Loucy (cell line): ENCODE measurements at regions not wholly inside any gene's neighbourhood (a gene's known extent, or its start where the extent isn't known, plus 50 kb on each side); places are given as distances from the start of the nearest gene placed in this dataset.
"Not testable (repeated sequence)": the region's sequence is repeated elsewhere in the genome, so short reads cannot be mapped to it uniquely, and the experiment has no call there.

Experiments used
- H2AFZ ChIP-seq: fragments of 200-600 bp; sonication (generic); 2 replicates; pipeline ENCODE4 v1.6.0; 2016; ENCODE audit warnings: antibody characterized with exemption, mild to moderate bottlenecking, low read length, moderate library complexity
- H3F3A ChIP-seq: fragments of 200-600 bp; 2 replicates; pipeline ENCODE4 v1.6.0; 2016; ENCODE audit warnings: antibody characterized with exemption, low read depth, mild to moderate bottlenecking
- H3K27me3 ChIP-seq: fragments of 200-600 bp; sonication (generic); 2 replicates; pipeline ENCODE4 v1.6.1; 2014; ENCODE audit warnings: low read length, mild to moderate bottlenecking; ENCODE audit not compliant: insufficient read depth, poor library complexity, severe bottlenecking
- H3K36me3 ChIP-seq: fragments of 200-600 bp; sonication (generic); 2 replicates; pipeline ENCODE4 v1.6.1; 2016; ENCODE audit warnings: low read length; ENCODE audit not compliant: insufficient read depth
- H3K4me1 ChIP-seq: fragments of 200-600 bp; sonication (generic); 2 replicates; pipeline ENCODE4 v1.5.1; 2014; ENCODE audit warnings: low read length, mild to moderate bottlenecking; ENCODE audit not compliant: insufficient read depth, poor library complexity, severe bottlenecking
- H3K4me2 ChIP-seq: fragments of 200-600 bp; sonication (generic); 2 replicates; pipeline ENCODE4 v1.6.0; 2014; ENCODE audit warnings: antibody characterized with exemption, low read length, low read depth, mild to moderate bottlenecking; ENCODE audit not compliant: poor library complexity, severe bottlenecking
- H3K4me3 ChIP-seq: fragments of 200-600 bp; sonication (generic); 2 replicates; pipeline ENCODE4 v1.5.1; 2014; ENCODE audit warnings: low read length, mild to moderate bottlenecking, mixed read lengths; ENCODE audit not compliant: poor library complexity, severe bottlenecking
- H3K79me2 ChIP-seq: fragments of 200-600 bp; sonication (generic); 2 replicates; pipeline ENCODE4 v1.6.1; 2014; ENCODE audit warnings: low read length; ENCODE audit not compliant: insufficient read depth
- H3K9ac ChIP-seq: fragments of 200-600 bp; sonication (generic); 2 replicates; pipeline ENCODE4 v1.6.0; 2014; ENCODE audit warnings: mild to moderate bottlenecking, low read depth, low read length, moderate library complexity; ENCODE audit not compliant: poor library complexity, severe bottlenecking
- H3K9me2 ChIP-seq: fragments of 200-600 bp; sonication (generic); replicated peaks from 2 replicates; pipeline ENCODE4 v1.6.1; 2016; ENCODE audit warnings: low read depth, low read length, mixed read lengths
- H3K9me3 ChIP-seq: fragments of 200-600 bp; sonication (generic); 2 replicates; pipeline ENCODE4 v1.6.1; 2014; ENCODE audit warnings: mild to moderate bottlenecking, antibody characterized with exemption, low read length, low read depth; ENCODE audit not compliant: insufficient read depth
- H4K20me1 ChIP-seq: fragments of 200-600 bp; sonication (generic); 2 replicates; pipeline ENCODE4 v1.6.0; 2014; ENCODE audit warnings: antibody characterized with exemption, low read length, mild to moderate bottlenecking; ENCODE audit not compliant: insufficient read depth, poor library complexity, severe bottlenecking
- EZH2phosphoT487 ChIP-seq: fragments of 200-600 bp; IDR thresholded peaks from 2 replicates; pipeline ENCODE4 v1.6.1; 2018; ENCODE audit warnings: antibody characterized with exemption, mild to moderate bottlenecking, moderate library complexity, borderline replicate concordance
- TF ChIP-seq, protein P1 (sequence below): fragments of 200-600 bp; sonication (generic); conservative IDR thresholded peaks from 2 replicates; pipeline ENCODE4 v1.5.1; 2014; ENCODE audit warnings: mild to moderate bottlenecking, antibody characterized with exemption, low read length

GRCh38 chr3:81989274-81989673 lies 227.8 kb upstream of the GBE1 start:
- no peaks in the 10 kb centered on the region for H3K27me3 ChIP-seq
- no peak overlapping the region for H3K4me3 ChIP-seq
- H3K36me3 ChIP-seq = no peaks in the 10 kb centered on the region
- H3K9ac ChIP-seq = no peak overlapping the region
- H3K4me2 ChIP-seq = no peak overlapping the region
- no peaks in the 10 kb centered on the region for H3K9me2 ChIP-seq
- TF ChIP-seq, protein P1, sequence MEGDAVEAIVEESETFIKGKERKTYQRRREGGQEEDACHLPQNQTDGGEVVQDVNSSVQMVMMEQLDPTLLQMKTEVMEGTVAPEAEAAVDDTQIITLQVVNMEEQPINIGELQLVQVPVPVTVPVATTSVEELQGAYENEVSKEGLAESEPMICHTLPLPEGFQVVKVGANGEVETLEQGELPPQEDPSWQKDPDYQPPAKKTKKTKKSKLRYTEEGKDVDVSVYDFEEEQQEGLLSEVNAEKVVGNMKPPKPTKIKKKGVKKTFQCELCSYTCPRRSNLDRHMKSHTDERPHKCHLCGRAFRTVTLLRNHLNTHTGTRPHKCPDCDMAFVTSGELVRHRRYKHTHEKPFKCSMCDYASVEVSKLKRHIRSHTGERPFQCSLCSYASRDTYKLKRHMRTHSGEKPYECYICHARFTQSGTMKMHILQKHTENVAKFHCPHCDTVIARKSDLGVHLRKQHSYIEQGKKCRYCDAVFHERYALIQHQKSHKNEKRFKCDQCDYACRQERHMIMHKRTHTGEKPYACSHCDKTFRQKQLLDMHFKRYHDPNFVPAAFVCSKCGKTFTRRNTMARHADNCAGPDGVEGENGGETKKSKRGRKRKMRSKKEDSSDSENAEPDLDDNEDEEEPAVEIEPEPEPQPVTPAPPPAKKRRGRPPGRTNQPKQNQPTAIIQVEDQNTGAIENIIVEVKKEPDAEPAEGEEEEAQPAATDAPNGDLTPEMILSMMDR = no peak
- no peak for TF ChIP-seq EZH2phosphoT487
- H4K20me1 ChIP-seq = no peaks in the 10 kb centered on the region
- H3K79me2 ChIP-seq = no peaks in the 10 kb centered on the region
- H3F3A ChIP-seq = no peaks in the 10 kb centered on the region
- H3K9me3 ChIP-seq = no peaks in the 10 kb centered on the region
- no peak overlapping the region for H2AFZ ChIP-seq
- H3K4me1 ChIP-seq = no peaks in the 10 kb centered on the region

DNA sequence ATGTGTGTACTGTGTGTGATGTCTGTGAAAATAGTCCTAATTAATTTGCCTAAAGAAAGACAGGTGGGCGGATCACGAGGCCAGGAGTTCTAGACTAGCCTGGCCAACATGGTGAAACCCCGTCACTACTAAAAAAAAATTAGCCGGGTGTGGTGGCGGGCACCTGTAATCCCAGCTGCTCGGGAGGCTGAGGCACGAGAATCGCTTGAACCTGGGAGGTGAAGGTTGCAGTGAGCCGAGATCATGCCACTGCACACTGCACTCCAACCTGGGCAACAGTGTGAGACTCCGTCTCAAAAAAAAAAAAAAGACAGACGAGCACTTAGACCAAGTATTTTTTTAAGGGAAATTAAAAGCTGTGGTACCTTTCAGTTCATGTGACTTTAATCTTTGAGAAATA lies 226.0 kb upstream of the GBE1 start:
- H3K4me3 ChIP-seq, H3K9me2 ChIP-seq, H3K9me3 ChIP-seq, H4K20me1 ChIP-seq, H3K4me2 ChIP-seq, H3F3A ChIP-seq, H2AFZ ChIP-seq, H3K9ac ChIP-seq, H3K79me2 ChIP-seq, H3K4me1 ChIP-seq, H3K36me3 ChIP-seq, H3K27me3 ChIP-seq: not testable (repeated sequence)

DNA sequence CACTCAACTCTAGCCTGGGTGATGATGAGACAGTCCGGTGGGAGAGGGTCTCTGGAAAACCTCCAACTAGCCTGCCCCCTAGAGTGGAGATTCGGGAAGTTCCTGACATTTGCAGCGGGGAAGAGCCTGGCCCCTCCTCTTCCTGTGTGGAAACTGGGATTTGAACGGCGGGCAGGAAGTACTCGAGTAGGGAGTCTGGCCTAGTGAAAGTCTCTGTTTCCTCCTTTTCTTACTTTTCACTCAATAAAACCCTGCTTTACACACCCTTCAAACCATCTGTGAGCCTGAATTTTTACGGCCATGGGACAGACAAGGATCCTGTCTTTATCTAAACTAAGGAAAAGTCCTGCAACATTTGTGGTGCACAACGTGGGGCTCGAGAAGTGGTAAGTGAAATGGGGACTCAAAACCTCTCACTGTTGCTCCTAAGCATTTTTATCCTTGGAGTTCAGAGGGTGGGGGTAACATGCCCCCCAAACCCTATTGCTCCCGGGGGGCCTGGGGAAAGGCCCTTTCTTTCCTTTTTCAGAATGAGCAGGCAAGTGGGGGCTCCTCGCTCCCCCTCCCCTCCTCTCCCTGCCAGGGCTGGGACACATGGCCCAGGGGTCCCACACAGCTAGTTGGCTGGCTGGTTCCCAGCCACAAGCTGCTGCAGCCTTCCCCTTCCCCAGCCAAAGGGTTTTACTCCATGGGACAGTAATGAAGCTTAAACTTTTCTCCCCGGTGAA lies 224.7 kb upstream of the GBE1 start:
- Histone ChIP-seq H3K4me2 (no peak overlapping the region), H3K9ac (no peak overlapping the region)

More for the DNA sequence above, 224.7 kb upstream of the GBE1 start:
- Histone ChIP-seq H3K9me3 (no peaks in the 10 kb centered on the region), H3K4me1 (no peaks in the 10 kb centered on the region), H3K36me3 (no peaks in the 10 kb centered on the region), H3K79me2 (no peaks in the 10 kb centered on the region), H4K20me1 (no peaks in the 10 kb centered on the region), H3K27me3 (no peaks in the 10 kb centered on the region), H3K9me2 (no peaks in the 10 kb centered on the region), H2AFZ (no peak overlapping the region), H3F3A (no peaks in the 10 kb centered on the region), H3K4me3 (no peak overlapping the region)
- no peak for TF ChIP-seq EZH2phosphoT487
- TF ChIP-seq, protein P1 = no peak
